GM19240 (cell line): ENCODE measurements at regions not wholly inside any gene's neighbourhood (a gene's known extent, or its start where the extent isn't known, plus 50 kb on each side); places are given as distances from the start of the nearest gene placed in this dataset.
"Not testable (repeated sequence)": the region's sequence is repeated elsewhere in the genome, so short reads cannot be mapped to it uniquely, and the experiment has no call there.

Experiments
- DNase-seq: peaks from one replicate; pipeline ENCODE4 v3.0.0; 2011; ENCODE audit warnings: low spot score; ENCODE audit not compliant: insufficient read length

DNA sequence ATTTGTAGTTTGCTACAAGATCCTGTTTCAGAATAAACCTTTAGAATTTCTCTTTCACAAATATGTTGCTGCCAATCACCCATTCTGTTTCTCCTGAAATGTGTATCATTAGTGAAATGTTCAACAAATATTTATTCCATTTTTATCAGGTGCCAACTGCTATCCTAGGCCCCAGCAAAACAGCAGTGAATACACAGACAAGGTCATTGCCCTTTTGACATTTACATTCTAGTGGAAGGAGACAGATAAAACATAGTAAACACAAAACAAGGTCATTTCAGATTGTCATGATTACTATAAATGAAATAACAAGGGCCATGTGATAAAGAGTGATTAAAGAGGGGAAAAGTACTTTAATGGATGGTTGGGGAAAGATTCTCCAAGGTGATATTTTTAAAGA lies 404.8 kb upstream of the PHF14 start:
- DNase-seq, result no peak

DNA sequence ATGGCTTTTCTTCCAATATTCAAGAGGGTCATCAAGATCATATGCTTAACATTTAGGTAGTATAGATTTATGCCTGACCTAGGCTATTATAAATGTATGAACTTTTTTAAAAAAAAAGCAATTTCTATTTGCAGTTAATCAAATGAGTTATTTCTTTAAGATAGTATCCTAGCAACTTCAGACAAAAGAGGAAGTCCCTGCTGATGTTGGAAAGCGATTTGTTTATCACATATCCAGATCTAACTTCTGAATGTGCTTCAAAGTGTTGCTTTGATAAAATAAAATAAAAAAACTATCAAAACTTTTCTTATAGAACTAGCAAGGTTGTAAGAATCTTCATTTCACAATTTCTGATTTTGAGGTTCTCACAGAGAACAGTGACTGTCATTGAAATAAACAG lies 401.9 kb upstream of the PHF14 start:
- no peak for DNase-seq

DNA sequence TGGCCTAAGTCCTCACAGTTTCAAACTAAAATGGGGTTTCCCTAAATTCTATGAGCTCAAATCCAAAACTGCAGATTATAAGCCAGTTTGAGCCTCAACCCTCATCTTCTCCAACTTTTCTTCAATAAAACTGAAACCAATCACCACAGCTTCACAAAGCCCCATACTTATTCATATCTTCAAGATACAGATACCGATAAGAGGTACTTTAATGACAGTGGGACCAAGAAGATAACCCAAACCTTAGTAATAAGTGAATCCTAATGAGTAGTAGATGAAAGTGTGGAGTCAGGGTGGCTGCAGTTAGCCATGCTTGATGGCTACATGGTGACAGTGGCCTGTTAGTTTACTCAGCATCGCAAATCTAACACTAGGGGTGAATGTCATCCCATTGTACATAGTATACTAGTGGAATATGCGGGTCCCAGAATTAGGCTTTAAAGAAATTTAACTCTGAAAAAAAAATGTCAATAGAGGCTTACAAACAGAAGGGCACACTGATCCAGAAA lies 395.8 kb upstream of the PHF14 start:
- no peak for DNase-seq

DNA sequence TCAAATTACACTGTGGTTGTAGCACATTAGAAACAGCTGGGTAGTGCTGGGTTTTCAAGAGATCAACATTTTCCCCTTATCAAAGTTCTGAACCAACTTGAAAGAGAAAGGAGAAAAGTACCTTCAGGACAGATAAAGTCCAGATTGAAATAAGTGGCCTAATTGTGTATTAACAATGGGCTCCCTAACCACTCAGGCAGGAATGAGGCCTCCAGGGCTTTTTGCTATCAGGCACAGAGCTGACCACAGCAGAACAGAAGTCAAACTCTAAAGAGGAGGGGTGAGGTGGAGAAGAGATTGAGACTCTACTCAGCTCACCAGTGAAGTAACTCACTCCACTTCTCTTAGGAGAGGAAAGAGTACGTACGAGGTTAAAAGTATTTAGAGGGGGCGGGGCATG lies 394.1 kb upstream of the PHF14 start:
- DNase-seq, result no peak

DNA sequence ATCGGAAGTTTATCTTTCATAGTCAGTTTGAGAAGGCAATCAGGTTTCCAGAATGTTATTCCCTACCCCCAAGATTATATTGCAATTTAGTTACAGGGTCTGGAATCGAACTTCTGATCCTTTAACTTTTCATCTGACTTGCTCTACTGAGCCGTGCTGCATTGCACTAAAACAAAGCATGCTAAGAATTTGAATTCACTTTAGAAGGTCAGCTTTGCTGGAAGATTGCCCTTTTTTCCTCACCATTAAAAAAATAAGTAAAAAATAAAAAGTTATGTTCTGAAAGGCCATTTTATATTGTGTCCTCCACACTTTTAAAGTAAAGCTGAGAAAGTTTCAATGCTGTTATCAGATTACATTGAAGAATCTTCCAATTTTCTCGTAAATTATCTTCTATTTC lies 388.8 kb upstream of the PHF14 start:
- DNase-seq, result no peak

DNA sequence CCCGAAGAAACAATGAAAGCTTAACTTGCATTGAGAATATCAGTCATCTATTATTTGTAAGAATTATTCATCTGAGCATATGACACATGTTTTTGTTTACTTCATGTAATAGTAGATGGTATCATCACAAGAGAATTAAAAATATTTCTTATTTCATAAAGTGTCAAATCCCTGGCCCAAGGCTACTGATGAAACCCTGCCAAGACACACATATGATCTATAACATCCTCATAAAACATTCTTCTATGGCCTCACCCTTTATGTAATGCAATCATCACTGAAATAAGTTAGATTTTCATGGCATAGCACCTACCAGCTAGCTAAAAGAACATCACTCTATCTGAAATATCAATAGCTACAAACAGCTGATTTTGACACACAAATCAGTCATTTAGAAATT lies 385.6 kb upstream of the PHF14 start:
- DNase-seq, result no peak

DNA sequence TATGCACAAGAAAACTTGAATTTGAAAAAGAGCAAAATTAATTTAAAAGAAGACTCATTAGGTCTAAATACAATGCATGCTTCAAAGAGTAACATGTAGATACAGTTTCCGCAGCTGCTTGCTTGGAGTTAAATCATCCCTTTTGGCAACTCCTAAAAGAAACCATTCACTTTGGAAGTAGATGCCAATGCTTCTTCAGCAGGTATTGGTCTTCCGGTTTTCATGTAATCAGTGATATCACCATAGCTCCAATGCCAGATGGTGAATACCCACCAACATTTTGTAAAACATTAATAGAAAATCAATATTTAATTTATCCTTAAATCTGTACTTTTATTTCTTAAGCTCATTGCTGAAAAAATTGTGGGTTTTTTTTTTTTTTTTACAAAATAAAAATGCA lies 381.1 kb upstream of the PHF14 start:
- no peak for DNase-seq

DNA sequence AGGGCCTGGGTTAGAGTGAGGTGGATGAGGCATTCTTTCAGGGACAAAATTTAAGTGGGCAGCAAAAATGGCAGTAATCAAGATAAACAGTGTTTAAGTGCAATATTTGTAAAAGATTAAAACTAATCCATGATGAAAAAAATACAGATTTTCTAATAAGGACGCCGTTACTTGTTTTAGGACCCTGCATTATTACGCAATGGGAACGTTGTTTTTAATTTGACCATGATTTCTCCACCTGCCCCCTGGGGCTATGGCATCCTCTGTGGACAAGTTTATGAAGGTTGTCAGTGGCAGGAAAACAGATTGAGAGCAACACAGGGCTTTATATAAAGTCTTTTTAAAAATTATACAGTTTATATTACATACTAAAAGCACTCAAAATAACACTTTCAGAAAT lies 380.6 kb upstream of the PHF14 start:
- DNase-seq, result no peak

DNA sequence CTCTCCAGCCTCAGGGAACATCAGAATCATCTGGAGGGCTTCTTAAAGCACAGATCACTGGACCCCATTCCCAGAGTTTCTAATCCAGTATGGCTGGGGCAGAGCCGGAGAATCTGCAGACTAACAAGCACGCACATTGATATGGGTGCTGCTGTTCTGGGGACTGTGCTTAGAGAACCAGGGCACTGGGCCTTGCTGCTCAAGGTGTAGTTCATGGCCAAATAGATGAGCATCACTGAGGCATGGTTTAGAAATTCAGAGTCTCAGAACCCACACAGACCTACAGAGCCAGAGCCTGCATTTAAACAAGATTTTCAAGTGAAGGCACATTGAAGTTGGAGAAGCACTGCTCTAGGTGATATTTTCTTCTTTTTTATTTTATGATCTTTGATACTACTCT lies 376.8 kb upstream of the PHF14 start:
- DNase-seq, result no peak

DNA sequence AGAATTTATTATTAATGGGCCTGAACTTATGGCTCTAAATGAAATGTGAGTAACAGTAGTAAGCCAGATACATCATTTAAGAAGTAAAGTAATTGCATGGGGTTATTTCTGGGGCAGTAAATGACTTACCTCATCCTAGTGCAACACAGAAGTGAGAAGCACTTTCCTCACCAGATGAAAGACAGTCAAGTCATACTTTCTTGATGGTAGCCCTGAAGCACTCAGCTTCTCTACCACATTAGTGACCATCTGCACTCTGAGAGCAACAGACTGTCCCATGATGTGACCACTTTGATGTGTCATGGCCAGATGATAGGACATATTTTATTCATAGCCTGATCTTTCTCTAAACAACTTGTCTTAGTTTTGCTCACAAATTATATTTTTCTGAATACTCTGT lies 369.5 kb upstream of the PHF14 start:
- DNase-seq, result no peak

DNA sequence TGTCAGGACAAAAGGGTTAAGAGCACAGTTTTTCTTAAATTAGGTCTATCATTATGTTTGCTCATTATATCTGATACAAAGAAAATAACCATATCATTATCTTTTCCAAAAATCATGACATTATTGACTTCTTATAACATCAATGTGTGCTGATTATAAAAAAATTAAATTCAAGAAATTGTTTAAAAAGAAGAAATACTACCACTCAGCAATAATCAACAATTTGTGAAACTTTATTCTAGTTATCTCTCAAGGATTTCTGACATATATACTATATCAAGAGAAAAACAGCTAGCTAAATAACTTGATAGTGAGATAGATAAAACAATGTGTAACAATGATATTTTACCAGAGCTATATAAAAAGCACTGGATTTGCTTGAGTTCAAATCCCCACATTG lies 360.7 kb upstream of the PHF14 start:
- no peak for DNase-seq

DNA sequence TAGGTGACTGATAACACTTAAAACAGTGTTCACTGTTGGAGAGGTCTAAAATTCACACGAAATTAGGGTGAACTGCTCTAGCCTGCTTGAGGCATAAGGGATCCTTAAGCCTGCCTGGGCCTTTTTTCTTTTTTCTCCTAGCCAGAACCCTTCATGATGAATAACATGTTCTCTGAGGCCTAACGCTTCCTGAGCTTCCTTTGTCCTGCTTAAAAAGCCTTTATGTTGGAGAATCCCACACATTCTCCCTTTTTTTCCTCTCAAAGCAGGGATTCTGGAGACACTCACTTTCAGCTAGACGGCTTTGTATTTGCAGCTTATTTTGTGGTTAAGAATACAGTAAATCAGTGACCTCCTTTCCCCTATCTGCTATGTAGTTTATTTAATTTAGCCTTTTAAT lies 354.7 kb upstream of the PHF14 start:
- DNase-seq, result no peak

DNA sequence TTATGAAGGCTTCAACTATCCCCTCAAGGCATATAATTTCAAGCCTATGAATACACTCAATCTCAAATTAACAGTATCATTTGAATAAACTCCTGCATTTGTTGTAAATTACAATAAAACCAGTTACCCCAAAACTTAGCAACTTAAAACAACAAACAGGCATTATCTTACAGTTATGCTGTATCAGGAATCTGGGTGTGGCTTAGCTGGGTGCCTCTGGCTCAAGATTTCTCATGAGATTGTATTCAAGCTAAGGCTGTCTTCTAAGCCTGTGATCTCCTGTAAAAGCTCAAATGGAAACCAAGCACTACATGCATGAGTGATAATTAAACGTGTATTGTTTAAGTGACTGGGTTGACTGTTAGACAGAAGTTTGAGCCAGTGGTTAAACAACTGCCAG lies 341.0 kb upstream of the PHF14 start:
- no peak for DNase-seq

DNA sequence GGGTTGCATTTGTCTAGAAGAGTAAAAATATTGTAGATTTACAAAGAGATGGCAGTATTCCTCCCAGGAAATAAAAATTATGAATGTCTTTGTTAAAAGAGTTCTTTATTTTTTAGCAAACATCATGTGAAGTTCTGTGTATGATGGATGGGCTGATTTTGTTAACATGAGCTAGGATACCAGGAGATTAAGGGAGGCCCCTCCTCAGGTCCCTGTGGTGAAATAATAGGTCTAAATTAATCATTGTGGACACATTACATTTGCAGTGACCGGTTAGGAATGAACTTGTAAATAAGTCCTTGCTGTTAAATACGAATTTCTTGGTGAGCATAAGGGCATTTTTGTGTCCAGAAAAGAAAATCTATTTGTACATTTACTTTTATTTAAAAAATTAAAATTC lies 339.4 kb upstream of the PHF14 start:
- DNase-seq, result no peak

DNA sequence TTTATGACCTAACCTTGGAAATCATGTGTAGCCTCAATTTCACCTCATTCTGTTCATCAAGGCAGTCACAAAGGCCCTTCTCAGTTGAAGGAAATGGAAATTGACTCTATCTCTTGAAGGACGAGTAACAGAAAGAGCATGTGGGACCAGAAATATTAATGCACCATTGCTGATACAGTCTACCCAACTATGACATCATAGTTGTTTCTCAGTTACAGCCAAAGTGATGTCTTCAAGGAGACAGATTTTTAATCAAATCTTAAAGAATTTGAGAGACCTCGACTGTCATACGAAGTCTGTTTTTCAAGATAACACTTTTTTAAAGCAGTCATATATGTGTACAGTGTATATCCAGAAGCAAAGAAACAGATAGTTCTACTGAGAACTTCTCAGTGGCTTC lies 335.7 kb upstream of the PHF14 start:
- DNase-seq, result no peak

DNA sequence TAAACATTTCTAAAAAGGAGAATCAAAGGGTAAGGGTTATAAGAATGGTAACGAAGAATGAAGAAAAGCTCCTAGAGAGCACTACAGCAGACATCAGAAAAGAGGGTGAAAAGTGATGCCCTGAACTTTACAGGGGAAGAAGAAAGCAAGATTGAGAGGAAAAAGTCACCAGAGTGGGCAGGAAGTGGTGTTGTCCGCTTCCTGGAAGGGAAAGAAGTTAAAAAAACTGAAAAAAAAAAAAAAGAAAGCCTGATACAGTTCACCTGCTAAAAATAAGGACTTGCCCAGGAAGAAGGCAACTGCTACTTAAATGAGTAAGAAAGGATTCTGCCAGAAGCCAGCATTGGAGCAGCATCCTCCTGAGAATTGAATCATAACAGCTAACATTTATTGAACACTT lies 330.1 kb upstream of the PHF14 start:
- DNase-seq, result no peak

DNA sequence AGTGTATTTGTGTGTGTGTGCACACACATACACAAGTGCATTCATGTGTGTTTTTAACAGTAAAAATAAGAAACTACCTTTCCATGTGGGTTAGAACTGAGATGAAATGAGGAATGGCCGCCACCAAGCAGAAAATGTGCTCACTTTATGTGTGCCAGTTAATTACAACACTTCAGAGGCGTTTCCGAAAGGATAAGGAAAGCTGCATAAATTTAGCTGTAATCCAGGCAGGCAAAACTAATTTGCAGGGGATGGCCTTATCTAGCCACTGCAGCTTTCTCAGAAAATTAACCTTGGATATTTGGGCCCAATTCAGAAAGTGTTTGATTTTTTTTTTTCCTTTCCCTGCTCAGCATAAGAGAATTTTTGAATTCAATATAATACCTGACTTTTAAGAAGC lies 328.8 kb upstream of the PHF14 start:
- DNase-seq, result no peak

DNA sequence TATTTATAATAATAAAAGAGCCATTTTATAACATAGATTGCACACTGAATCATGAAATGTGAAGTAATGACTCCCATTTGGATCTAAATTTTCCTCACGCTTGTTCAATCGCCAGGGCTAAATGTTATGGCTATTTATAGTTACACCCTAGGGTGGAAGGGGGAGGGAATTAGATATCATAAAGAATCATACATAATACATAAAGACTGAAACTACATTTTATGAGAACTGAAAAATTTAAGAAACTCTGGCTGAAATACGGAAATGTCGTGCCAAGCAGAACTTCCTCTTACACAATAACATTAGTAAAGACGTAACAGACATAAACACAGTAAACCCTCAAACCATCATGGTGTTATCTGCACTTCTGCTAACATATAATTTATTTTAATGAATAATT lies 327.5 kb upstream of the PHF14 start:
- no peak for DNase-seq

DNA sequence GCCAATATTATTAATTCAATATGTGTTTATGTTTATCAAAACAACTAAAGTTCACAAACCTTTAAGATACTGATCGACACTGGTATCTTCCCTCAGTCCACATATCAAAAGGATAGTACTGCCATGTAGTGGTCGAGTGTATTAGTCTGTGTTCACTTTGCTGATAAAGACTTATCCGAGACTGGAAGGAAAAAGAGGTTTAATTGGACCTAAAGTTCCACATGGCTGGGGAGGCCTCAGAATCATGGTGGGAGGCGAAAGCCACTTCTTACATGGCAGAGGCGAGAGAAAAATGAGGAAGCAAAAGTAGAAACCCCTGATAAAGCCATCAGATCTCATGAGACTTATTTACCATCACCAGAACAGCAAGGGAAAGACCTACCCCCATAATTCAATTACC lies 325.4 kb upstream of the PHF14 start:
- no peak for DNase-seq

DNA sequence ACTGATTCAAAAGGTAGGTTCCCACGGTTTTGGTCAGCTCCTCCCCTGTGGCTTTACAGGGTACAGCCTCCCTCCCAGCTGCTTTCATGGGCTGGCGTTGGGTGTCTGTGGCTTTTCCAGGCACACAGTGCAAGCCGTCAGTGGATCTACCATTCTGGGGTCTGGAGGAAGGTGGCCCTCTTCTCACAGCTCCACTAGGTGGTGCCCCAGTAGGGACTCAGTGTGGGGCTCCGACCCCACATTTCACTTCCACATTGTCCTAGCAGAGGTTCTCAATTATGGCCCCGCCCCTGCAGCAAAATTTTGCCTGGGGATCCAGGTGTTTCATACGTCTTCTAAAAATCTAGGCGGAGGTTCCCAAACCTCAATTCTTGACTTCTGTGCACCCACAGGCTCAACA lies 324.6 kb upstream of the PHF14 start:
- DNase-seq, result not testable (repeated sequence)

DNA sequence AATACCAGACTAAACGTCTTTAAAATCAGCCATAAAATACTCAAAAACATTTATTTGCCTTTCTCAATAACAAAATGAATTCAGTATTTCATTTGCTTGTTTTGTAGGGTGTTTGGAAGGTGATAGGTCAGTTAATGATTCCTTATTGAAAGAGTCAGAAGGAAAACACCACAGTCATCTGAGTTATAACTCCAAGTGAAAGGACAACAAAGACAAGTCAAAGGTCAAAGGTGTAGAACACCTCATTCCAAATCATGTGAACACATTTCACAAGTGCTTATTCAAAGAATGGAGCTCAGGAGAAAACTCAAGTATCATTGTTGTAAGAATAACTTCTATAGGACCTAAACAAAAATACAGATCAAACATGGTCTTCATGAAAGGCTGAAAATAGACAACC lies 318.6 kb upstream of the PHF14 start:
- no peak for DNase-seq

DNA sequence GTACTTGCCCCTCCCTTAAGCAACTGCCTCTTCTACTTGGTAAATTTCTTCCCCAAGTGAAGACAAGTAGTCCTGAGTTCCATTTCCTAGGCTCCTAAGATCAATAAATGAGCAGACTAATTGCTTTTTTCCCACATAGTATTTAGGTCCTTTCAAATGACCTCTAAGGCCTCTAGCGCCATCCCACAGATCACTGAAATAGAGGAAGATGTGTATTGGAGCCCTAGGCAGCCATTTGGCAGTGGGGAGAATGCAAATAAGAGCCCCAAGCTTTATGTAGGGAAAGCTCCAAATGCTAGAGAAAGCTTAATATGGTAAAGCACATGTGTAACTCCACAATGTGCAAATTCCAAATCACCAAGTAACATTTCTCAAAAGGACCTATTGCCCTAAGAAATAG lies 316.5 kb upstream of the PHF14 start:
- no peak for DNase-seq

DNA sequence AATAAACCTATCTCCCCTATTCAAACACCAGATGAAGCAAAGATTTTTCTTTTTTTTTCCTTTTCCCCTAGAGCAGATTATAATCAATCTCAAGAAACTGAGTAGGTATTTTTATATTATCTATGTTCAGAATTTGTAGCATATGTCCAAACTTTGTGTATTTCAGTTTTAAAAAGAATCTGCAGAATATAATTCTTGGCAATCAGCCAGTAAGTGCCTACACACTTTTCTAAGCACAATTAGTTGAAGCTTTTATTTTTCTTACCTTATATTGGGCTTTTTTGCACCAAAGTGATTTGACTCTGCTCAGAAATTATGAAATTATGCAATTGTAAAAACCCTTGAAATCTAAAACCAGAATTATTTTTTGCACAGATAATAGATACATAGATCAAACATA lies 315.8 kb upstream of the PHF14 start:
- no peak for DNase-seq

DNA sequence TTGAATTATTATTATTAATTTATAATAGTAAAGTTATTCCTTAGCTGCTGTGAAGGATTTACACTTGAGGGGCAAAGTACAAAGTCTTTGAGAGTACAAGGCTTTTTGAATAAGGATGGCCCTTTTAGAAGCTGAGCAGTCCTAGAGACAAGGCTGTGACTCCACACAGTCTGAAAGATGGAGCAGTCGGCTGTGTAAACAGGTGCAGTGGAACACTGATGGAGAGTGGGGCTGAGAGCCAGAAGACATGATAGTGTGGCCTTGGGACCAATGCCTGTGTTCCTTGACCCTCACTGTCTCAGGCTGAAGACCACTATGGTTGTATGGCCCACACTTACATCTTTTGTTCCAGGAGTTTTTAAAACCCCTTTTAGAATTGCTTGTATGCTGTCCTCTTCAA lies 311.2 kb upstream of the PHF14 start:
- no peak for DNase-seq
